Peyer's patch (tissue), 4 donors: ENCODE measurements at regions not wholly inside any gene's neighbourhood (a gene's known extent, or its start where the extent isn't known, plus 50 kb on each side); places are given as distances from the start of the nearest gene placed in this dataset.

Source experiments
- CTCF ChIP-seq, 6 experiments: fragments of 450-650 bp in 4 of 6; fragments of 200-600 bp in 2 of 6; sonication (generic) in 1 of 6; IDR thresholded peaks; one replicate each; pipeline ENCODE4 v1.5.1; 2017 to 2019; ENCODE audit warnings: antibody characterized with exemption in 6 of 6, mild to moderate bottlenecking in 3 of 6, moderate library complexity in 1 of 6
- POLR2A ChIP-seq, 2 donors: fragments of 450-650 bp; IDR thresholded peaks; one replicate each; pipeline ENCODE4 v1.5.1; 2017; ENCODE audit warnings: antibody characterized with exemption in 2 of 2, mild to moderate bottlenecking in 2 of 2, moderate library complexity in 2 of 2

GRCh38 chr2:7910752-7911151 is 771.1 kb upstream of the ID2 start:
- TF ChIP-seq CTCF (IDR thresholded peaks at IDR 0.05) (no peak), POLR2A (IDR thresholded peaks at IDR 0.05) (no peak)
